ENCODE measurements at regions not wholly inside any gene's neighbourhood (a gene's known extent, or its start where the extent isn't known, plus 50 kb on each side); places are given as distances from the start of the nearest gene placed in this dataset.

- TF ChIP-seq POLR2AphosphoS5 (IDR thresholded peaks at IDR 0.05) (no peak), CTCF (IDR thresholded peaks at IDR 0.05) (no peak), POLR2A (IDR thresholded peaks at IDR 0.05) (no peak)
These were observed 184.3 kb downstream of the SOX4 start for GRCh38 chr6:21777846-21778245.

All from breast epithelium (tissue), 3 donors.